Glutamatergic neuron (in vitro differentiated cells): ENCODE measurements at regions not wholly inside any gene's neighbourhood (a gene's known extent, or its start where the extent isn't known, plus 50 kb on each side); places are given as distances from the start of the nearest gene placed in this dataset.

Experiments used
- DNase-seq: peaks from one replicate; pipeline ENCODE4 v3.0.0; 2022
- H3K27ac Mint-ChIP-seq: one replicate; pipeline ENCODE4 v1.8.0; 2020; ENCODE audit warnings: mild to moderate bottlenecking, mixed read lengths, inconsistent platforms; ENCODE audit not compliant: unreplicated experiment
- H3K27me3 Mint-ChIP-seq: one replicate; pipeline ENCODE4 v1.8.0; 2020; ENCODE audit warnings: mild to moderate bottlenecking, moderate library complexity, mixed read lengths, inconsistent platforms; ENCODE audit not compliant: unreplicated experiment
- H3K36me3 Mint-ChIP-seq: one replicate; pipeline ENCODE4 v1.8.0; 2020; ENCODE audit warnings: mild to moderate bottlenecking, mixed read lengths, inconsistent platforms; ENCODE audit not compliant: unreplicated experiment
- H3K4me1 Mint-ChIP-seq: one replicate; pipeline ENCODE4 v1.8.0; 2020; ENCODE audit warnings: mild to moderate bottlenecking, low read depth, mixed read lengths, inconsistent platforms; ENCODE audit not compliant: unreplicated experiment
- H3K4me3 Mint-ChIP-seq: one replicate; pipeline ENCODE4 v1.8.0; 2020; ENCODE audit warnings: mild to moderate bottlenecking, mixed read lengths, inconsistent platforms; ENCODE audit not compliant: unreplicated experiment
- H3K9me3 Mint-ChIP-seq: one replicate; pipeline ENCODE4 v1.8.0; 2020; ENCODE audit warnings: mild to moderate bottlenecking, moderate library complexity, mixed read lengths, inconsistent platforms; ENCODE audit not compliant: unreplicated experiment
- TF ChIP-seq, protein P1 (sequence below): fragments of 200-600 bp; sonication (generic); IDR thresholded peaks from one replicate; pipeline ENCODE4 v1.5.0; 2021; ENCODE audit not compliant: partially characterized antibody, unreplicated experiment

DNA sequence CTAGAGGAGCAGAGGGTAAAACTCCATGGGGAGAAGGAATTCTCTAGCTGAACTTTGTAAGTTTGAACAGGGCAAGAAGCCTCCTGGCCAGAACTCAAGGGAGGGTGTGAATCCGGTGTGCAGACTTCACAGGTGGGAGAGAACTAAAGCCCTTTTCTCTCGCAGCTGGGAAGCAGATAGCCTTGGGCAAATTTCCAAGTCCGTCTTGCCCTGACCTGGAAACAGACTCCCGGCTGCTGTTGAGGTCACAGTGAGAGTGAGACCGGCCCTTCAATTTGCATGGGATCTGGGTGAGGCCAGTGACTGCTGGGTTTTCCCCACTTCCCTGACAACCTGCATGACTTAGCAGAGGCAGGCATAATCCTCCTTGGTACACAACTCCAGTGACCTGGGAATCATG, 94.5 kb upstream of the ZNF827 start:
- Mint-ChIP-seq H3K36me3 (peaks cover 7% of the 10 kb centered on the region), H3K27me3 (no peaks in the 10 kb centered on the region), H3K4me1 (peaks cover 6% of the 10 kb centered on the region), H3K27ac (no peak overlapping the region), H3K4me3 (no peak overlapping the region), H3K9me3 (no peaks in the 10 kb centered on the region)
- DNase-seq = no peak
- TF ChIP-seq, protein P1, sequence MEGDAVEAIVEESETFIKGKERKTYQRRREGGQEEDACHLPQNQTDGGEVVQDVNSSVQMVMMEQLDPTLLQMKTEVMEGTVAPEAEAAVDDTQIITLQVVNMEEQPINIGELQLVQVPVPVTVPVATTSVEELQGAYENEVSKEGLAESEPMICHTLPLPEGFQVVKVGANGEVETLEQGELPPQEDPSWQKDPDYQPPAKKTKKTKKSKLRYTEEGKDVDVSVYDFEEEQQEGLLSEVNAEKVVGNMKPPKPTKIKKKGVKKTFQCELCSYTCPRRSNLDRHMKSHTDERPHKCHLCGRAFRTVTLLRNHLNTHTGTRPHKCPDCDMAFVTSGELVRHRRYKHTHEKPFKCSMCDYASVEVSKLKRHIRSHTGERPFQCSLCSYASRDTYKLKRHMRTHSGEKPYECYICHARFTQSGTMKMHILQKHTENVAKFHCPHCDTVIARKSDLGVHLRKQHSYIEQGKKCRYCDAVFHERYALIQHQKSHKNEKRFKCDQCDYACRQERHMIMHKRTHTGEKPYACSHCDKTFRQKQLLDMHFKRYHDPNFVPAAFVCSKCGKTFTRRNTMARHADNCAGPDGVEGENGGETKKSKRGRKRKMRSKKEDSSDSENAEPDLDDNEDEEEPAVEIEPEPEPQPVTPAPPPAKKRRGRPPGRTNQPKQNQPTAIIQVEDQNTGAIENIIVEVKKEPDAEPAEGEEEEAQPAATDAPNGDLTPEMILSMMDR = no peak

DNA sequence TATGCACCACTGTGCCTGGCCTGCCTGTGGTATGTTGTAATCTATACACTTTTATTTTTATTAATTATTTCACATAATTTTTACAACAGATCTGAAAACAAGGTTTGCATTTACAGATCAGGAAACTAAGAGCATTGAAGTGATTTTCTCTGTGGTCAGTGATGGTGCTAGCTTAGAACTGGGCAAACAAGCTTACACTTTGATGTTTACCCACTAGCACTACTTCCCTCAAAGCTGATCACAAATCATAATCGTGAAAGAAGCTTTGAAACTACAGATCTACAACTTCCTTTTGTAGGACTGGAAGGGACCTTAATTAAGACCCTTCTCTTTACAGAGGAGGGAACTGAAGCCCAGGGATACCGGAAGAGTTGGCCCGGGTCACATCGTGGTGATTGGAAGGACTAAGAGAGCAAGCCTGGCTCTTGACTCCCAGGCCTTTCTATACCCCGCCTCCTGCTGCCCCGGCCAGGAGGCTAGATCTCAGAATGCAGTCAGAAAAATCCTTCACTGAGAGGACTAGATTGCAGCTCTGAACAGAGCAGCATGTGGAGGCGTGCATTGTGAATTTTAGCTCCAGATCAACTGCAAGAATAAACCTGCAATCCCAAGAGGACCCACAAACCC, 93.7 kb upstream of the ZNF827 start:
- Mint-ChIP-seq H3K36me3 (peaks cover 7% of the 10 kb centered on the region), H3K4me3 (no peak overlapping the region), H3K27ac (no peak overlapping the region), H3K9me3 (no peaks in the 10 kb centered on the region), H3K27me3 (no peaks in the 10 kb centered on the region), H3K4me1 (peaks cover 6% of the 10 kb centered on the region)
- TF ChIP-seq, protein P1 = no peak
- no peak for DNase-seq

DNA sequence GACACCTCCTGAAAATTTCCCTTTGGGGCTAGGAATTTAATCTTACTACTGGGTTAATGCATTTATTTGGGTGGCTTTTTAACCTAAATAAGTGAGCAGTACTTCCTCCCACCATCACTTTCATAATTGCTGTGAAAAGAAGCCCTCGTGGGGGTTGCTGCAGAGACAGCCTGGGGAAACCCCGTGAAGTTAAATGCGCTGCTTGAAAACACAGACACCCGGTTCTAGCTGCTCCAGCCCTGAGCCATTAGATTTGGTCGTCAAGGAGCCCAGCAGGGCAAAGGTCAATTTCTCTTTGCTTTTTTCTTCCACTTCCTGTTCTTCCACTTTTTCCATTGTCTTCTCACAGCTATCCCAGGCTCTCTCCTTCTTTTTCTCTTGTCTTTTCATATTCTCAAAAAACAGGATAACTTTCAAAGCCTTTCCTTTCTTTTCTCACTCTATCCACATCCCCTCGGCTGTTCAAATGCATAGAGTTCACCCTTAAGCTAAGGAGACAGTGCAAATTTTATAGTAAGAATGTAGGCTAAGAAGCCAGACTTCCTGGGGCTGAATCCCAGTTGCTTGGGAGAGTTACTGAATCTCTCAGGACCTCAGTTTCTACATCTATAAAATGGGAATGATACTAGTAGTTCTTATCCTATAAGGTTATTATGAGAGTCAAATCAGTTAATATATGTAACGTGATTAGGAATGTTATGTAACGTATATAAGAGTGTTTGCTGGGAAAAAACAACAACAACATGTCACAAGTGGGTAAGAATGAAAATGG, 91.5 kb upstream of the ZNF827 start:
- DNase-seq = peak; percentile 18
- Mint-ChIP-seq H3K9me3 (no peaks in the 10 kb centered on the region), H3K27ac (no peak overlapping the region), H3K27me3 (no peaks in the 10 kb centered on the region), H3K36me3 (peaks cover 7% of the 10 kb centered on the region), H3K4me1 (peaks cover 6% of the 10 kb centered on the region), H3K4me3 (peak overlapping the region; percentile 20)
- TF ChIP-seq, protein P1 = no peak

DNA sequence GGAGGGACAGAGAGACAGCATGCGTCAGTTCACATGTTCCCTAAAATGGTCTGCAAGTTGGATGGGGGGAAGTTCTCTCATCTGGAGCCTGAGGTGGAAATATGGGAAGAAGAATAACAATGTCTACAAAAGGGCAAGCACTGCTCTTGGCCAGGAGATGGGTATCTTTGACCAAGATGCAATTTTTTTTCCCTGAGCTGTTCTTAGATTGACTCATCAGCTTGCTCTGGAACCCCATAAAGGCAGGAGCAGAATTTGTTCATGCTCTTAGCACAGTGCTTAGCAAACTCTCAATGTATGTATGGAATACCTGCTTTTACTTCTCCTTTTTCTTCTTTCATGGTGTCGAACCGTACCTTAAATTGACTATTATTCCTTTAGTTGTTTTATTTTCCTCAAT, 90.5 kb upstream of the ZNF827 start:
- Mint-ChIP-seq H3K4me3 (no peak overlapping the region), H3K27ac (no peak overlapping the region), H3K27me3 (peaks cover 2% of the 10 kb centered on the region), H3K36me3 (peaks cover 7% of the 10 kb centered on the region), H3K4me1 (peaks cover 6% of the 10 kb centered on the region), H3K9me3 (no peaks in the 10 kb centered on the region)
- TF ChIP-seq, protein P1 = no peak
- no peak for DNase-seq

DNA sequence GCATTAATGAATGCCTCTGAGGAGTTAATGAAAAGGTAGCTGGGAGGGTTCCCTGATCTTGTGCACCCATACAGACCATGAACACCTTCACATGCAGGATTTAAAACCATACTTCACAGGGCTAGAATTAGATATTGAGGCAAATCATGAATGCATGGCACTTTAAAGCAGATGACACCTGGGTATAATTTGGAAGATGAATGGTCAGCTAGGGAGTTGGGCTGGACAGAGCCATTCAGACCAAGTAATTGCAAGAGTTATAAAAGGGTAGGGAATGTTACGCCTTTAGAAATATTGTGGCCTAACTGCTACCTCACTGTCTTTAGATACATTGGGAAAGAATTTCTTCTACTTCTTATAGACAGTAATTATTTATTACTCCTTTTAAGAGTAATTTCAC, 89.1 kb upstream of the ZNF827 start:
- Mint-ChIP-seq H3K36me3 (no peaks in the 10 kb centered on the region), H3K9me3 (peaks cover 3% of the 10 kb centered on the region), H3K4me3 (no peak overlapping the region), H3K27ac (no peak overlapping the region), H3K27me3 (peaks cover 2% of the 10 kb centered on the region), H3K4me1 (peaks cover 6% of the 10 kb centered on the region)
- TF ChIP-seq, protein P1 = no peak
- no peak for DNase-seq
